Right hindlimb (tissue), 1 donor: ENCODE measurements at regions not wholly inside any gene's neighbourhood (a gene's known extent, or its start where the extent isn't known, plus 50 kb on each side); places are given as distances from the start of the nearest gene placed in this dataset.
A peak's percentile ranks its signal among the peaks of the same experiment; 100 is the strongest.
"Not testable (repeated sequence)": the region's sequence is repeated elsewhere in the genome, so short reads cannot be mapped to it uniquely, and the experiment has no call there.

ENCODE experiments used
- DNase-seq: peaks from one replicate; pipeline ENCODE4 v3.0.0-alpha.2; 2018

- DNase-seq = no peak
Observed at GRCh38 chr12:69136931-69137613, 102.3 kb upstream of the CPSF6 start.

DNA sequence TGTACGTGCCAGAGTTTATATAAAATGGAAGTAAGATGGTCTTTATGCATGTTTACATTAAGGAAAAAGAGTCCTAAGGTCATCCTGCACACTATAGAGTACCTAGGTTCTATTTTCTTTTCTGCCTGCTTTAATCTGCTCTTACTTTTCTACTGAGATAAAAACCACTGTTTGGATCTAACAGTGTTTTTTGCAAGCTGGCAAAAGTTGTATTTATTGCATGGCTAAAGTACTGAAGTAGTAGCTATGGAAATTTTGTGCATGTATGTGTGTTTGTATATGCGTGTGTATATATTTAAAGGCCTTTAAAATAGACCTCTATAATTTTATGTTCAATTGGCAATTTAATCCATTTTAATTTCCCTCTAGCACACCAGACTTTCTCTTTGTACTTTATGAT, 98.3 kb upstream of the CPSF6 start:
- DNase-seq = no peak

DNA sequence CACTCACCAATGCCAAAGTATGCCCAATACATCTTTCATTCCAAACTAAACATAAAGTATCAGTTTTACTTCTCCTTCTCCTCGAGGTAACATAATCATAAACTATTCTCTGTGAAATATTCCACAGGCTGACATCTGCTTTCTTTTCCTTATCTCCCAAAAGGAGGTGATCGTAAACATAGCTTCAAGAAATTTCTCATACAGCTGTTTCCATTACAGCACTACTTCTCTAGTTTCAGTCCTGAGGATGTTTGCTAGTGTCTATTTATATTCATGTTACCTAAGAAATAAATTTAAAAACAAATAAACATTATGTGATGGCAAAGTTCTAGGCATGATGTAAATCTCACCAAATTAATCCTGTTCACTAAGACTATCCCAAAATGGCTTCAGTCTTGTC, 90.1 kb upstream of the CPSF6 start:
- DNase-seq = no peak

- DNase-seq = no peak
Observed at GRCh38 chr12:69150083-69150795, 89.1 kb upstream of the CPSF6 start.

- DNase-seq = no peak
Observed at GRCh38 chr12:69150796-69151127, 88.6 kb upstream of the CPSF6 start.

- no peak for DNase-seq
Observed at GRCh38 chr12:69151254-69151764, 88.1 kb upstream of the CPSF6 start.

DNA sequence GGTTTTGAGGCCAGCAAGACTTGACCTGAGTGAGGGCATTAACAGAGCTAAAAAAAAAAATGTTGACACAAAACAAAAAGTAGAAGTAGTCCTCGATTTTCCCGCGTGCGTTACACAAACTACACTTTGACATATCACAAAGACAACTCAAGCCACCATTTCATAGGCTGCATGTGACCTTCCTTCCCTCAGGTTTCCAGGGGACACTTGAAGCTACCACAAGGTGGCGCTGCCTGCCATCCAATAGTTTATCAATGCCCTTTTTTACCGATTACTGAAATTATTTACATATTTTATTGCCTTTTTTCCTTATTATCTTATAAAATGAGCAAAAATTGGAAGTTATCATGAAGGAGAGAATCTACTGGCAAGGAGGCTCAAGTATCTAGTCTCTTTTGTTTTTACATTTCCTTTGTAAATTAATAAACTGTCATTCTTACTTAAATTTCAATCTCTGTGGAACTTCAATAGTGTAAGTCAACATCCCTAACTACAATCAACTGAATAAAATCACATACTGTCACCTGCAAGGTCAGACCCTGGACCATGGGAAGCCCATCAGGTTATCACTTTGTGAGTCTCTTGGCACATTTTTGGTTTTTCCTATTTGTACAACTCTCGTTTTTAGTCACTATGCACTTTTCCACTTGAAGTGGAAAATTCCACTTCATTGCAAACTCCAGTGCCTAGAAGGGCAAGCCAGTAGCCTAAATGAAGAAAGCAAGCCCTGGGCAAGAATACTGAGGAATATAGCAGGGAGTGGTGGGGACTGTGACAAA, 84.6 kb upstream of the CPSF6 start:
- DNase-seq = peak; percentile 36

- peak; percentile 85 for DNase-seq
Observed at GRCh38 chr12:69157023-69157655, 82.2 kb upstream of the CPSF6 start.

DNA sequence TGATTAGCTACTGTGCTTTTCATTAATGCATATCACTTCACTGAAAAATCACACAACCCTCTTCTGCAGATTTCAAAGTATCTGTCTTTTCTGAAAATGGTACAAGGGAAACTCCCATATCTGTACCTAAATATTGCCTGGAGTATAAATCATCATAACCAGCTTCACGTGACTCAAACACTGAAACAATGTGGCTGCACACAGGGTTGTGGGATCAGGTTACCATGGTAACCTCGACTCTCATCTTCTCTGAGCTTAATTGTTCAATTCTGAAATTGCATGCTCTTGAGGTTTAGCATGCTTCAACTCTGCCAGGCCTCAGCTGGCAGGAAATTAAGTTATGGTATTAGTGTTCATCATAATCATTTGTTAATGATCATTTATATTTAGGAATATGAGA, 77.5 kb upstream of the CPSF6 start:
- no peak for DNase-seq

DNA sequence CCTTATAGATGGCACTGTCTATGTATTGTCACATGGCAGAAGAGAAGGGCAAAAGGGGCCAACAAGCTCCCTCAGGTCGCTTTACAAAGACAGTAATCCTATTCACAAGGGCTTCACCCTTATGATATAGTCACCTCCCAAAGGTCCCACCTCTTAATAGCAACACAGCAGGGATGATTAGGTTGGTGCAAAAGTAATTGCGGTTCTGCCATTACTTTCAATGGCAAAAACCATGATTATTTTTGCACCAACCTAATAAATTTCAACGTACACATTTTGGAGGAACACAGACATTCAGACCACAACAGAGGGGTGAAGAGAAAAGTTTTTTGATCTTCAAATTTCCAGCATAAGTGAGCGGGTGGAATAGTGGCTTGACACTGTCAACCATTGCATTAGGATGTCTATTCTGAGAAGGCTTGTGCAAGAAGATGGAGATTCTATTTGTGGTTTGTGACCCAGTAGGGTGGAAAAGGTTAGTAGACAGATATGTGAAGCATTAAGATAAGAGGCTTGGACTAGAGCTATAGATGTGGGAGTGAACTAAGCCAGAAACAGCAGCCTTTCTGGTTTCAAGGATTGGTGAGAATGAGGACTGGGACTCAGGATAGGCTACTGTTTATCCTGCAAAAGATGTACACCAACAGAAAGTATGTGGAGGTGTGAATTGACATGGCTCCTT, 75.5 kb upstream of the CPSF6 start:
- DNase-seq = no peak

- no peak for DNase-seq
Observed at GRCh38 chr12:69167648-69168165, 71.7 kb upstream of the CPSF6 start.

DNA sequence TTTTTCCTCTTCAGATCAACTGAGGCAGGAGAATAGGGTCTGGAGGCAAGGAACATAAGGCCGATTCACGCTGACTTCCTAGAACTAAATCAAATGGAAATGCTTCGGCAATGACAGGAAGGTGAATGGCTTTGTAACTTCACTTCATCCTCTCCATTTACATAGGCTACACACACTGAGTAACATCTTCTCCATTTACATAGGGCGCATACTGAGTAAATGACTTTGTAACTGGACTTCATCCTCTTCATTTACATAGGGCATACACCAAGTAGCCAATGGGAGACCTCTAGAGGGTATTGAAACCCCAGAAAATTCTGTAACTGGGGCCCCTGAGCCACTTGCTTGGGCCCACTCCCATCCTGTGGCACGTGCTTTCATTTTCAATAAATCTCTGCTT, 71.0 kb upstream of the CPSF6 start:
- no peak for DNase-seq

DNA sequence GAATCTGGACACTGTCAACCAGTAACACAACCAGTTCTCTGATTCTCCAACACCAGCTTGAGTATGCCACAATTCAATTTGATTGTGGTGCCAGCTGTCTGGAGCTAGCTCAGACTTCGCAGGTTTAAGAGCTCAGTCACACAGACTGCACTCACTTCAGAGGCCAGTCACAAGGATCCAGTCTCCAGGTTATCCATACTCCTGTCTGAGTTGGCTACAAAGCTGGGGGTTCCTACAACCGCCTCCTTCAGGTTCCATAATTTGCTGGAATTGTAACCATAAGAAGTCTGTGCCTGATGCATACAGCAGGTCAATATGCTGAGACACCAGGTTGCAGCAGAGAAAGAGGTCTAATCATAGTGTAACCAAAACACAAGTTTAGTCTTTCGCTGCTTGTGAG, 70.5 kb upstream of the CPSF6 start:
- no peak for DNase-seq

GRCh38 chr12:69170293-69170692, 69.1 kb upstream of the CPSF6 start:
- no peak for DNase-seq

DNA sequence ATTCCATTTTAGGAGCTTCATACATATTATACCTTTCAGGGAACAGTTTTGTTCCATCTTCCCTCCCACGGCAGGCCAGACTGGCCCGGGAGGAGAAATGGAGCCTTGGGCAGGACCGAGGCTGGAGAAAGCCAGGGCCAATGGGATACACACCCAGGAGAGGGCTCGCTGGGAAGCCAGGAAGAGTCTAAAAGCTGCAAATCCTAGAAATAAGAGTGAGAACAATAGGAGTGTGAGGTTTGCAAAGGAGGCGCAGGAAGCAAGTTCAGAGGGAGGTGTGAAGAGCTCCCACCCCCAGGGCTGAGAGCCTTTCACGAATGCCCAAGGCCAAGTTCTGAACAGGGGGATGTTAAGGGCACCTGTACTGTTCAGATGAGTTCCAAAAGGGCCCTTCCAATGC, 67.5 kb upstream of the CPSF6 start:
- DNase-seq = no peak

DNA sequence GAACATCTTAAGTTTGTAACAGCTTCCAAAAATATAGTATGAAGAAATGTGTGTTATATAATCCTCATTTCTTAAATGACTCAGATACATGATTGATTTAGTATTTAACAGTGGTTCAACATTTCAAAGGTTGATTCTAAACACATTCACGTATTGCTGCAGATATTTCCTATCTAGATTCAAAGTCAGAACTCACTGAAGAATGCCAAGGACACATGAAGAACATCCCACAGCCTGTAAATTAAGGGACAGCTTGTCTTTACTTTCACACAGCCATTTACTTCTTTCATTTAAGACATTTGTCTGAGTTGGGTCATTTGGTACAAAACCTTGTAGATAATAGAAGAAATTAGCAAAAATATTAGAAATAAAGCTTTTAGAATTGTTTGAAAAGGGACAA, 66.9 kb upstream of the CPSF6 start:
- DNase-seq = no peak

- no peak for DNase-seq
Observed at GRCh38 chr12:69173368-69173767, 66.0 kb upstream of the CPSF6 start.

DNA sequence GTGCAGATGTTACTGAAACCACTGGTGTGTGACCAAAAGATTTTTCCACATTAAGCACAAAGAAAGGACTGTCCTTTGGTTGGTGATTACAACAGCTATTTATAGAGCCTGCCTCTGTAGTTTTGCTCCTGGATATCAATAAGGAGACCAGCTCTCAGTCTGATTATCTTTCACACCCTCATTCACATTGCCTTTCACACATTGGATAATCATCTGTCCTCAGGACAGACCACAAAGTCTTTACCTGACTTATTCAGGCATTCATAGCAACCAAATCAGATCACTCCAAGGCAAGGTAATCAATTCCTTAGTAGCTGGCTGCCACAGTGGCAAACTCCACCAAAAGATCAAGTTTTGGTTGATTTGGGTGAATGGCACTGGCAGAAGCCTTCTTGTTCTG, 59.6 kb upstream of the CPSF6 start:
- no peak for DNase-seq

DNA sequence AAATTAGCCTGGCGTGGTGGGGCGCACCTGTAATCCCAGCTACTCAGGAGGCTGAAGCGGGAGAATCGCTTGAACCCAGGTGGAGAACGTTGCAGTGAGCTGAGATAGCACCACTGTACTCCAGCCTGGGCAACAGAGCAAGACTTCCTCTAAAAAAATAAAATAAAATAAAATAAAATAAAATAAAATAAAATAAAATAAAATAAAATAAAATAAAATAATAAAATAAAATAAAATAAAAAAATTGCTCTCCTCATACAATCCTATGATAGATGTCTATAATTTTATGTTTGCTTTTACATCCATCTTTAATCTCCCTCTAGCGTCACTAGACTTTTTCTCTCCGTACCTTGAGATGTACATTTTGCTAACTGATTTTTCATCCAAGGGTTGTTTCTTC, 51.8 kb upstream of the CPSF6 start:
- DNase-seq = not testable (repeated sequence)

DNA sequence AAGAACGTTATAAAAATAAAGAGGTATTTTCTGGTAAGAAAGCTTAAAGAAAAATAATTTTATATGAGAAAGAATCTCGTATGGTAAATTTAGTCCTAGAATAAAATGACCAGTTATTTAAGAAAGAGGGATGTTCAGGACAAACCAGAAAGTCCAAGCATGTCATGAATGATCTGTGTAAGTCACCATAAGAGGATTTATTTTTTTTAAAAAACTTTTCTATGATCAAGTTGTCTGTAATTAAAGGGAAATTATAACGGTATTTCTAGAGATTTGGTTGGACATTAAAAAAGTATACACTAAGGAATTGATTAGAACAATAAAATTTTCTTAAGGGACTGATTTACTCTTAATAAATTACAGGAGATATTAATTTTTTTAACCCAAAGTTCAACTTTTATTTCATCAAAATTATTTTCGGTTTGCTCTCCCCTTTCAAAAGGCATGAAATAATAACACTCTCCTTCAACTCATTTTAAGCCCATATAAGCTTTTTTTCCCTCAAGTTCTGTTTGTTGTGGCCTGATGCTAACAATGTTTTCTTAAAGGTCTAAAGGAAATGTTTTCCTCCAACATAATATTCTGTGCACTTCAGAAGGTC, 49.9 kb upstream of the CPSF6 start:
- DNase-seq = no peak
